Amygdala (tissue), 56 donors: ENCODE measurements at regions not wholly inside any gene's neighbourhood (a gene's known extent, or its start where the extent isn't known, plus 50 kb on each side); places are given as distances from the start of the nearest gene placed in this dataset.
"Not testable (repeated sequence)": the region's sequence is repeated elsewhere in the genome, so short reads cannot be mapped to it uniquely, and the experiment has no call there.

Experiments used
- DNase-seq, 56 donors: peaks; one replicate each; lab custom pipeline; 2025; lab: John Stamatoyannopoulos, UW

- DNase-seq = peak in 4 of 56 donors; percentile 6 to 49 (median 22)
Measured at GRCh38 chr16:72467157-72467759, 295.3 kb upstream of the PMFBP1 start.

GRCh38 chr16:72464597-72465368 lies 292.8 kb upstream of the PMFBP1 start:
- no peak for DNase-seq

GRCh38 chr16:72464052-72464451 lies 292.1 kb upstream of the PMFBP1 start:
- DNase-seq = no peak

GRCh38 chr16:72458035-72458434 lies 286.1 kb upstream of the PMFBP1 start:
- DNase-seq = no peak

- DNase-seq = no peak
Measured at GRCh38 chr16:72457243-72457940, 285.4 kb upstream of the PMFBP1 start.

- peak in 1 of 56 donors; percentile 1 for DNase-seq
Measured at GRCh38 chr16:72455743-72456659, 284.0 kb upstream of the PMFBP1 start.

- not testable (repeated sequence) for DNase-seq
Measured at GRCh38 chr16:72453856-72454255, 281.9 kb upstream of the PMFBP1 start.

- no peak for DNase-seq
Measured at GRCh38 chr16:72444696-72445095, 272.7 kb upstream of the PMFBP1 start.

- no peak for DNase-seq
Measured at GRCh38 chr16:72443809-72444208, 271.9 kb upstream of the PMFBP1 start.

- DNase-seq = no peak
Measured at GRCh38 chr16:72442385-72443158, 270.6 kb upstream of the PMFBP1 start.

GRCh38 chr16:72437891-72438290 lies 265.9 kb upstream of the PMFBP1 start:
- DNase-seq = no peak

- DNase-seq = no peak
Measured at GRCh38 chr16:72434159-72434558, 262.2 kb upstream of the PMFBP1 start.

- DNase-seq = no peak
Measured at GRCh38 chr16:72430121-72430520, 258.2 kb upstream of the PMFBP1 start.

- DNase-seq = peak in 24 of 56 donors; percentile 3 to 63 (median 14)
Measured at GRCh38 chr16:72429671-72430081, 257.7 kb upstream of the PMFBP1 start.

GRCh38 chr16:72428681-72429376 lies 256.9 kb upstream of the PMFBP1 start:
- peak in 50 of 56 donors; percentile 5 to 91 (median 58) for DNase-seq

GRCh38 chr16:72427783-72428331 lies 255.9 kb upstream of the PMFBP1 start:
- peak in 26 of 56 donors; percentile 2 to 65 (median 22) for DNase-seq

- peak in 42 of 56 donors; percentile 5 to 80 (median 42) for DNase-seq
Measured at GRCh38 chr16:72427051-72427782, 255.3 kb upstream of the PMFBP1 start.

- DNase-seq = peak in 16 of 56 donors; percentile 5 to 69 (median 22)
Measured at GRCh38 chr16:72426386-72426785, 254.4 kb upstream of the PMFBP1 start.
